ENCODE measurements at regions not wholly inside any gene's neighbourhood (a gene's known extent, or its start where the extent isn't known, plus 50 kb on each side); places are given as distances from the start of the nearest gene placed in this dataset.

- TF ChIP-seq EZH2 (IDR thresholded peaks at IDR 0.05; ENCODE audit: insufficient read depth, poor library complexity, severe bottlenecking) (no peak), EZH2phosphoT487 (IDR thresholded peaks at IDR 0.05; ENCODE audit: insufficient read depth, low read depth) (no peak)
- no peak for DNase-seq
- no peak overlapping the region for H2AFZ ChIP-seq
- no peaks in the 10 kb centered on the region for H3K36me3 ChIP-seq (ENCODE audit: low read depth)
- H3K4me3 ChIP-seq = no peak overlapping the region
- no peak overlapping the region for H3K9ac ChIP-seq
- 28% methylated on average over 7 of the region's 7 CpGs for whole genome bisulfite sequencing, 2 experiments (ENCODE audit: low coverage in 1 of 2, low lambda C conversion rate in 2 of 2, missing lambda C conversion rate in 2 of 2)
- no peak overlapping the region for H3K4me2 ChIP-seq (ENCODE audit: unreplicated experiment)
- no peaks in the 10 kb centered on the region for H4K20me1 ChIP-seq (ENCODE audit: insufficient read depth)
- H3K4me1 ChIP-seq (ENCODE audit: insufficient read depth) = no peaks in the 10 kb centered on the region
- no peaks in the 10 kb centered on the region for H3K9me3 ChIP-seq (ENCODE audit: low read depth)
- in situ Hi-C loops (cut with MboI) = no loop called here
- no peaks in the 10 kb centered on the region for H3K79me2 ChIP-seq (ENCODE audit: insufficient read depth)
- no peaks in the 10 kb centered on the region for H3F3A ChIP-seq (ENCODE audit: insufficient read depth)
- H3K9me2 ChIP-seq (ENCODE audit: insufficient read depth) = no peaks in the 10 kb centered on the region
- H3K27me3 ChIP-seq (replicated peaks; ENCODE audit: insufficient read depth) = peaks cover 27% of the 10 kb centered on the region
- H3K27ac ChIP-seq = no peak overlapping the region
These were observed 176.6 kb upstream of the MSX2 start for GRCh38 chr5:174547814-174548213.

- no peak overlapping the region for H3K4me3 ChIP-seq
- no peak overlapping the region for H3K9ac ChIP-seq
- 29 to 43% methylated on average over 5 of the region's 5 CpGs for WGBS, 2 experiments (ENCODE audit: low coverage in 1 of 2, low lambda C conversion rate in 2 of 2, missing lambda C conversion rate in 2 of 2)
- no peak overlapping the region for H3K4me2 ChIP-seq (ENCODE audit: unreplicated experiment)
- no peaks in the 10 kb centered on the region for H3K4me1 ChIP-seq (ENCODE audit: insufficient read depth)
- no peaks in the 10 kb centered on the region for H3F3A ChIP-seq (ENCODE audit: insufficient read depth)
- H3K9me3 ChIP-seq (ENCODE audit: low read depth) = no peaks in the 10 kb centered on the region
- peaks cover 20% of the 10 kb centered on the region; the same call in 1 of the 2 replicates for H3K27me3 ChIP-seq (replicated peaks; ENCODE audit: insufficient read depth)
- H3K27ac ChIP-seq = no peak overlapping the region
- TF ChIP-seq EZH2 (IDR thresholded peaks at IDR 0.05; ENCODE audit: insufficient read depth, poor library complexity, severe bottlenecking) (no peak), EZH2phosphoT487 (IDR thresholded peaks at IDR 0.05; ENCODE audit: insufficient read depth, low read depth) (no peak)
- no peaks in the 10 kb centered on the region for H3K79me2 ChIP-seq (ENCODE audit: insufficient read depth)
- no peaks in the 10 kb centered on the region for H4K20me1 ChIP-seq (ENCODE audit: insufficient read depth)
- DNase-seq = peak; percentile 25
- in situ Hi-C loops (cut with MboI) = no loop called here
- H3K9me2 ChIP-seq (ENCODE audit: insufficient read depth) = no peaks in the 10 kb centered on the region
- H2AFZ ChIP-seq = no peak overlapping the region
- H3K36me3 ChIP-seq (ENCODE audit: low read depth) = no peaks in the 10 kb centered on the region
These were observed 175.1 kb upstream of the MSX2 start for GRCh38 chr5:174549254-174549653.

DNA sequence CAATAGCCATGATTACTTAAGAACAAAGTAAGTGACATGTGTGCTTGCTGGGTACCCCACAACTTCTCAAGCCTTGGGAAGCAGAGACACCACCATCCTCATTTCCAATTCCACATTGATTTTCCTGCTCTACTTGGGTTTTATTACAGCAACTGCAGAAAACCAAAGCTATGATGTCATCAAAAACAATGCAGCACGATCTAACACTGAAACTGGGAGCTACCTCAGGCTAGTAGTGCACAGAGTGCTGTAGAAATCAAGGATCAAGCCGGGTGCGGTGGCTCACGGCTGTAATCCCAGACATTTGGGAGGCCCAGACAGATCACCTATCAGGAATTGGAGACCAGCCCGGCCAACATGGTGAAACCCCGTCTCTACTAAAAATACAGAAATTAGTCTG is 174.4 kb upstream of the MSX2 start:
- Histone ChIP-seq H3K27ac (no peak overlapping the region), H3K36me3 (ENCODE audit: low read depth) (no peaks in the 10 kb centered on the region), H3F3A (ENCODE audit: insufficient read depth) (no peaks in the 10 kb centered on the region), H3K4me2 (ENCODE audit: unreplicated experiment) (no peak overlapping the region), H3K4me1 (ENCODE audit: insufficient read depth) (no peaks in the 10 kb centered on the region), H3K4me3 (no peak overlapping the region), H3K79me2 (ENCODE audit: insufficient read depth) (no peaks in the 10 kb centered on the region), H3K9me3 (ENCODE audit: low read depth) (no peaks in the 10 kb centered on the region), H3K9ac (no peak overlapping the region), H2AFZ (no peak overlapping the region), H3K27me3 (replicated peaks; ENCODE audit: insufficient read depth) (peaks cover 20% of the 10 kb centered on the region; the same call in 1 of the 2 replicates), H3K9me2 (ENCODE audit: insufficient read depth) (no peaks in the 10 kb centered on the region), H4K20me1 (ENCODE audit: insufficient read depth) (no peaks in the 10 kb centered on the region)
- TF ChIP-seq EZH2 (IDR thresholded peaks at IDR 0.05; ENCODE audit: insufficient read depth, poor library complexity, severe bottlenecking) (no peak), EZH2phosphoT487 (IDR thresholded peaks at IDR 0.05; ENCODE audit: insufficient read depth, low read depth) (no peak)
- no peak for DNase-seq
- in situ Hi-C loops (cut with MboI) = no loop called here
- 37 to 38% methylated on average over 6 of the region's 6 CpGs for WGBS, 2 experiments (ENCODE audit: low coverage in 1 of 2, low lambda C conversion rate in 2 of 2, missing lambda C conversion rate in 2 of 2)

DNA sequence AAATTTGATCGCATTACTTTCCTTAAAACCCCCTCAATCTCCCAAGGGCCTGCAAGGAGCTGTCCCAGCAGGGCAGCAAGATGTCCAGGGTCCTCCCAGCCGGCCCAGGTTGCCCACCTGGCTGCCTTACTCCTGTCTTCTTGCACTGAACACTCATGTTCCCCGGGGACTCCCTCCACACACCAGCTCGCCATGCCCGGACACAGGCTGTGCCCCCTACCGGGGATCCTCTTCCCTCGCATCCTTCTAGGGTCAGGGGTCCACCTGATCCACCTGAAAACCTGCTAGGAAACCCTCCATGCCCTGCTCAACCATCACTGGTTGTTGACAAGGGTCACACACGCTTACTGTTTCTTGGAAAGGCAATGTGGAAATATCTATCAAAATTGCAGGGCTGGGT is 172.0 kb upstream of the MSX2 start:
- Histone ChIP-seq H3K4me3 (no peak overlapping the region), H3K79me2 (ENCODE audit: insufficient read depth) (no peaks in the 10 kb centered on the region), H3K9me3 (ENCODE audit: low read depth) (no peaks in the 10 kb centered on the region), H3K4me1 (ENCODE audit: insufficient read depth) (no peaks in the 10 kb centered on the region), H4K20me1 (ENCODE audit: insufficient read depth) (no peaks in the 10 kb centered on the region), H3K27ac (no peak overlapping the region), H3K9me2 (ENCODE audit: insufficient read depth) (no peaks in the 10 kb centered on the region), H3K9ac (no peak overlapping the region), H2AFZ (no peak overlapping the region), H3K4me2 (ENCODE audit: unreplicated experiment) (no peak overlapping the region), H3K27me3 (replicated peaks; ENCODE audit: insufficient read depth) (0 out of 2 replicates have a peak, but pooled peaks cover 8% of the 10 kb centered on the region), H3F3A (ENCODE audit: insufficient read depth) (no peaks in the 10 kb centered on the region), H3K36me3 (ENCODE audit: low read depth) (no peaks in the 10 kb centered on the region)
- in situ Hi-C loops (cut with MboI) = no loop called here
- DNase-seq = no peak
- 48 to 56% methylated on average over 8 of the region's 8 CpGs for WGBS, 2 experiments (ENCODE audit: low coverage in 1 of 2, low lambda C conversion rate in 2 of 2, missing lambda C conversion rate in 2 of 2)
- TF ChIP-seq EZH2phosphoT487 (IDR thresholded peaks at IDR 0.05; ENCODE audit: insufficient read depth, low read depth) (no peak), EZH2 (IDR thresholded peaks at IDR 0.05; ENCODE audit: insufficient read depth, poor library complexity, severe bottlenecking) (no peak)

- in situ Hi-C loops (cut with MboI) = no loop called here
- no peaks in the 10 kb centered on the region for H3K36me3 ChIP-seq (ENCODE audit: low read depth)
- H3K9me3 ChIP-seq (ENCODE audit: low read depth) = no peaks in the 10 kb centered on the region
- DNase-seq = no peak
- 0 out of 2 replicates have a peak, but pooled peaks cover 8% of the 10 kb centered on the region for H3K27me3 ChIP-seq (replicated peaks; ENCODE audit: insufficient read depth)
- H3K4me3 ChIP-seq = no peak overlapping the region
- H3K9me2 ChIP-seq (ENCODE audit: insufficient read depth) = no peaks in the 10 kb centered on the region
- no peaks in the 10 kb centered on the region for H3K4me1 ChIP-seq (ENCODE audit: insufficient read depth)
- H3F3A ChIP-seq (ENCODE audit: insufficient read depth) = no peaks in the 10 kb centered on the region
- no peaks in the 10 kb centered on the region for H4K20me1 ChIP-seq (ENCODE audit: insufficient read depth)
- H2AFZ ChIP-seq = no peak overlapping the region
- no peak overlapping the region for H3K27ac ChIP-seq
- no peak overlapping the region for H3K9ac ChIP-seq
- no peak overlapping the region for H3K4me2 ChIP-seq (ENCODE audit: unreplicated experiment)
- WGBS, 2 experiments (ENCODE audit: low coverage in 1 of 2, low lambda C conversion rate in 2 of 2, missing lambda C conversion rate in 2 of 2) = 32 to 40% methylated on average over 12 of the region's 12 CpGs
- TF ChIP-seq EZH2 (IDR thresholded peaks at IDR 0.05; ENCODE audit: insufficient read depth, poor library complexity, severe bottlenecking) (no peak), EZH2phosphoT487 (IDR thresholded peaks at IDR 0.05; ENCODE audit: insufficient read depth, low read depth) (no peak)
- H3K79me2 ChIP-seq (ENCODE audit: insufficient read depth) = no peaks in the 10 kb centered on the region
These were observed 170.8 kb upstream of the MSX2 start for GRCh38 chr5:174553556-174553955.
